Ramos (cell line): ENCODE measurements at regions not wholly inside any gene's neighbourhood (a gene's known extent, or its start where the extent isn't known, plus 50 kb on each side); places are given as distances from the start of the nearest gene placed in this dataset.
"Not testable (repeated sequence)": the region's sequence is repeated elsewhere in the genome, so short reads cannot be mapped to it uniquely, and the experiment has no call there.

Experiments
- in situ Hi-C: fragments of 300-500 bp; cut with MboI; formaldehyde crosslinking; loops from one replicate; pipeline ENCODE4 v1.14.3; 2022; ENCODE audit warnings: low sequenced_read_pairs; ENCODE audit not compliant: unreplicated experiment

- in situ Hi-C loops: loop anchor here (25.0 kb wide), 1 partner anchor 191 kb away; the partner anchor contains the start of gene CRLF2
These were observed 191.0 kb downstream of the CRLF2 start for GRCh38 chrX:1021314-1021993.

GRCh38 chrX:1020634-1021166 is 191.7 kb downstream of the CRLF2 start:
- in situ Hi-C loops: loop anchor here (25.0 kb wide), 1 partner anchor 192 kb away; the partner anchor contains the start of gene CRLF2

- in situ Hi-C loops: loop anchor here (25.0 kb wide), 1 partner anchor 195 kb away; the partner anchor contains the start of gene CRLF2
These were observed 195.5 kb downstream of the CRLF2 start for GRCh38 chrX:1016926-1017325.

GRCh38 chrX:1016281-1016680 is 196.2 kb downstream of the CRLF2 start:
- in situ Hi-C loops: loop anchor here (25.0 kb wide), 1 partner anchor 196 kb away; the partner anchor contains the start of gene CRLF2

- in situ Hi-C loops: loop anchor here (25.0 kb wide), 1 partner anchor 200 kb away; the partner anchor contains the start of gene CRLF2
These were observed 199.7 kb downstream of the CRLF2 start for GRCh38 chrX:1012678-1013300.

- in situ Hi-C loops: loop anchor here (25.0 kb wide), 1 partner anchor 201 kb away; the partner anchor contains the start of gene CRLF2
These were observed 200.7 kb downstream of the CRLF2 start for GRCh38 chrX:1011691-1012283.

GRCh38 chrX:1009771-1010170 is 202.7 kb downstream of the CRLF2 start:
- in situ Hi-C loops: loop anchor here (25.0 kb wide), 1 partner anchor 203 kb away; the partner anchor contains the start of gene CRLF2

GRCh38 chrX:1006156-1006730 is 206.2 kb downstream of the CRLF2 start:
- in situ Hi-C loops: loop anchor here (25.0 kb wide), 1 partner anchor 206 kb away; the partner anchor contains the start of gene CRLF2

- in situ Hi-C loops: loop anchor here (25.0 kb wide), 1 partner anchor 210 kb away; the partner anchor contains the start of gene CRLF2
These were observed 209.8 kb downstream of the CRLF2 start for GRCh38 chrX:1002611-1003010.

- in situ Hi-C loops: no loop called here
These were observed 214.8 kb downstream of the CRLF2 start for GRCh38 chrX:997631-998137.

GRCh38 chrX:994780-995179 is 217.7 kb downstream of the CRLF2 start:
- in situ Hi-C loops: no loop called here

GRCh38 chrX:989959-990510 is 222.4 kb downstream of the CRLF2 start:
- in situ Hi-C loops: no loop called here

GRCh38 chrX:988530-988929 is 223.9 kb downstream of the CRLF2 start:
- in situ Hi-C loops: not testable (repeated sequence)

GRCh38 chrX:981791-982626 is 230.4 kb downstream of the CRLF2 start:
- in situ Hi-C loops: no loop called here

GRCh38 chrX:980587-981235 is 231.7 kb downstream of the CRLF2 start:
- in situ Hi-C loops: no loop called here

- in situ Hi-C loops: not testable (repeated sequence)
These were observed 233.3 kb downstream of the CRLF2 start for GRCh38 chrX:979127-979526.

GRCh38 chrX:973010-973632 is 239.3 kb downstream of the CRLF2 start:
- in situ Hi-C loops: no loop called here
